HG03159 (cell line): ENCODE measurements at regions not wholly inside any gene's neighbourhood (a gene's known extent, or its start where the extent isn't known, plus 50 kb on each side); places are given as distances from the start of the nearest gene placed in this dataset.

Experiments
- ATAC-seq: cut with Tn5 transposase; IDR thresholded peaks from one replicate; pipeline ENCODE4 v1.9.1; 2021; ENCODE audit warnings: mild to moderate bottlenecking, moderate library complexity; ENCODE audit not compliant: unreplicated experiment

DNA sequence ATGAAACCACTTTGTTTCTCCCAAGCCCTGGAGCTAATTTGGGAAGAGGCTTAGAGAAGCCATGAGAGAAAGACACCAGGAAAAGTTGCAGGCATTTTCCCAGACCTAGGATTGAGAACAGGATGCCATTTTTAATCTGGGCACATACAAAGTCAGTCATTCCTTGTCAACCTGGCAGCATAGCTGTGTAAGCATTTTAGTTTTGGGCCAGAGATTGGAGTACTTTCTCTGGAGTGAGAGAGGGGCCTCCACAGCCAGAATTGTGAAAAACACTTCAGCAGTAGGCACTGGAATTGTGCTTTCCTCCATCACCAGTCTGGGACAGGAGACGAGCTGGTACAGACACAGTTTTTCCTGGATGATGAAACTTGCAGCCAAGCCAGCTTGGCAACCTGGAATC lies 390.3 kb upstream of the DMAC1 start:
- ATAC-seq, result no peak

DNA sequence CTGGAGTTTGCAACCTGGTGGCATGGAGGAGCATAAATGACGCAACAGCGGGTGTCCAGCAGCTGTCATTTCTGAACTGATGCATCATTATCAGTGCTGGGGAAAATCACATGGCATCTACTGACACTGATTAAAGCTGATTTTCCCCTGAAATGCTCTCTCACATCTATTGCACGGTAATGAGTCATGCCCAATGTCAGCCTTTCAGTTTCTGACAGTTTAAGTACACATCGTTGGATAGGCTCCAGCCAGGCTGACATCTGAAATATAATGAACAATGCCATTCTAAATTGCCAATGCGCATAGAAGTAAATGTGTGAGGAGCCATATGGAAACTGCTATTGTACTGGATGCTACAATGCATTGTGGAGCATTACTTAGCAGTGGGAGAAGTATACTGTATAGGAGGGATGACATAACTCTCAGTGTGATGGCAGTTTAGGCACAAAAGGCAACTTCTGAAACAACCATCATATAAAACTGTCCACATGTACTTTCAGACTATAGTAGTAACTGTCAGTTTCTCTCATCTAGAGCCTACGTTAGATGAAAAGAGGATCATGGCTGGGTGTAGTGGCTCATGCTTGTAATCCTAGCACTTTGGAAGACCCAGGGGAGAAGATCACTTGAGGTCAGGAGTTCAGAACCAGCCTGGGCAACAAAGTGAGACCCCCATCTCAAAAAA lies 389.3 kb upstream of the DMAC1 start:
- ATAC-seq, result no peak

DNA sequence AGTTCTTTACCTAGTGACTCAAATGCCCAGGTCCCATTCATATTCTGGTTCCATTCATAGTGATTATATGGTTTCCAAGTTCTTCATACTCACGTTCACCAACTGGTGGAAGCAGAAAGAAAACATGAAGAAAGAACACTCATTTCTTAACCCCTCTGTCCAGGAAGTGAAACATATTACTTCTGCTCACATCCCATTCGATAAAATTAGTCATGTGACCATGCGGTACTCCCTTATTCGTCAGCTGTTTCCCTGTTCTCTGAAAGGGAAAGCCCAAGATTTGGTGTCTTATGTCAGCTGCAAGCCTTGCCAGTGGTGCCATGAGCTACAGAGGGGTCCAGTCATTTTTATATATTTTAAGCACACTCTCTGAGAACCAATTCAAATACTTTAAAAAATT lies 387.0 kb upstream of the DMAC1 start:
- ATAC-seq, result peak; percentile 69

DNA sequence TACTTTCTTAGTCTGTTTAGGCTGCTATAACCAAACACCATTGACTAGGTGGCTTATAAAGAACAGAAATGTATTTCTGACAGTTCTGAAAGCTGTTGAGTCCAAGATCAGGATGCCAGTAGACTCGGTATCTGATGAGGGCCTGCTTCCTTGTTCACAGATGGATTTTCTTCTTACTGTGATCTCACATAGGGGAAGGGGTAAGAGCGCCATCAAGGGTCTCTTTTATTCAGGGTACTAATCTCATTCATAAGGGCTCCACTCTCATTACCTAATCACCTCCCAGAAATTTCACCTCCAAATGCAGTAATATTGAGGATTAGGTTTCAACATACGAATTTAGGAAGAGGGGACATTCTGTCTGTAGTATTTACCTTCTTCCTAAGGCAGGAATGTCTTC lies 384.0 kb upstream of the DMAC1 start:
- no peak for ATAC-seq

DNA sequence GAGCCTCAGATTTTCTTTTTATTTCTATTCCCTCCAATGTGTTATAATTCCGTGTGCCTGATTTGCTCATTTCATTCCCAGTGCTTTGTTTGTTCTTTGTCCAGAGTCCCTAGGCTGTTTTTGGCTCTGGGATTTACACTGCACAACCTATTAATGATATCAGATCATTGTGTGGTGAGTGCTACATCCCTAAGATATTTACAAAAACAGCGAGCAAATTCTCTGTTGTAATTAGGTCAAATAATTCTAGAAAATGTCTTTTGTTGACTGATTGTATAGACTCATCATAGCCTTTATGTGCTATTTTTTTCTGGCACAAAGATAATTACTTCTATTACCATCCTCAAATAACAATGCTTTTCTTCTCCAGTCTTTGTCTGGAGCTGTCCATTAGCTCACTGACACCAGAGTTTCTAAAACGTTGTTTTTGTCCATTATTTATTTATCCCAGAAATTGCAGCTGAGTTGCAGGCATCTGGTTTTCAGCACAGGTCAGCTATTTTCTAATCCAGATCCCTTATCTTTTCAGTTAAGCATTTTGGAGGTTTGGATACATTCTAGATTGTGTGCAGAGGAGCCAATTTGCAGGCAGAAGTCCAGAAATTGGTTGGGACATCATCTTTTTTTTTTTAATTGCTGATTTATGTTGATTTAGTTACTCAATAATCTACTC lies 379.9 kb upstream of the DMAC1 start:
- ATAC-seq, result no peak

DNA sequence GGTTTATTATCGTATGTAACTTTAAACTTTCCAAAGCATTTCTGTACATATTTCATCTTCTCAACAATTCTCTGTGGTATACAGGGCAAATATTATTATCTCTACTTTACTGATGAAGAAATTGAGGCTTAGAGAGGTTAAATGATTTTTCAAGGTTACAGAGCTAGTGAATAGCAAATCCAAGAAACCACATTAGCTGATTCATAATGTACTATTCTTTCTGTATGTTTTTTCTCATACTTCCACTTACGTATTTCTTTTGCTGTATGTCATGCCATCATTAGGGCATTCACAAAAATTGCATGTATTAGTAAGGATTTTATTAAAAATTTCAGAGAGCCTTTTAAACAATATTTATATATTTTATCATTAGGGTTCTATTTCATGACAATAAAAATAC lies 372.4 kb upstream of the DMAC1 start:
- no peak for ATAC-seq

DNA sequence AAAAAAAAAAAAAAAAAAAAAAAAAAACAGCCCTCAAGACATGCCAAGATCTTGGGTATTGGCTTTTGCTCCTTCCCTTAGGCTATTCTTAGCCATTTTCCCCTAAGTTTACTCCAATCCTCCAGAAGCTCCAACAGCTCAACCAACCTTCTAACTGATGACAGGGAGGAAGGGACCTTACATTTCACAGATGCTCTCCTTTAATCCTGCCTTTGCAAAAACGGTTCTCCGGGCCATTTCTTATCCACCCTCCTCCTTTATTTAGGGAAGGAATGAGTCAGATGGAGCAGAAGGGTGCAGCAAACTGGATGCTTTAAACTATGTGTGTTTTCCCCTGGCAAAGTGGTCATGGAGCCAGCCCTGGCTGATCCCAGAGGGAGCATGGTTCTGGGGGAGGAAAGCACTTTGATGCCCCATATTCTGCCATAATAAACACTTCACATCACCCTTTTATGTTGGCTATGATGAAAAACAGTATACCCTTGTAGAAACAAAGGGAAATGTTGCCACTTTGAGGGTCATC lies 369.4 kb upstream of the DMAC1 start:
- no peak for ATAC-seq

DNA sequence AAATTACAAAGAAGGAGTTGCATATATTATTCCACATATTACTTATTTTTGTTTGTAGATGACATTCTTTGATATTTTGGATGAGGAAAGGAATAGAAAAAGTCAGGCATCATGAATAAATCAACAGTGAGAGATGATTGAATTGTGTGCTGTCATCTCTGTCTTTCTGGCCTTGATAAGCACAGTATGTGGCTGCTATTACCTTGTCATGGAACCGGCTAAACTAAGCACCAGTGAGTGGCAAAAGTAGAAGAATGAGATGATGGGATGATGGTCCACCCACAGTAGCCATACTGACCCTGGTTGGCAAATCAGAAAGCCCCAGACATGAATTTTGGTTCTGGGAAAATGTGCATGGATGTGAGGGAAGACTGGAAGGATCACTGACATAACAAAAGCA lies 361.2 kb upstream of the DMAC1 start:
- ATAC-seq, result no peak

DNA sequence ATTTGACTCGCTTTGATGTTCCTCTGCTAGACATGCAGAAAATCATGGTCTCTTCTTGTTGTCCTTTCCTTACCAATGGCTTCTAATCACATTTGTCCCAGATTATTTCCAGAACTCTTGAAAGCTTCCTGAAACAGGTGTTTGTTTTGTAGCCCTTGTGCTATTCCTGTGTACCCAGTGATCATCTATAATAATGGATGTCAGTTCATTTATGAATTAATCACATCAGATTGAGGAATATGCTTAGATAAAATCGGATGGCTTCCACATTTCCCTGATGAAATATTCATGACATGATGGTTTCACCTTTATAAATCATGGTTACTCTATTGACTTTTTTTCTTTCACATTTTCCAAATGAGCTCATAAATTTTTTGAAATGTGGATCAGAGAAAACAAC lies 359.0 kb upstream of the DMAC1 start:
- no peak for ATAC-seq

DNA sequence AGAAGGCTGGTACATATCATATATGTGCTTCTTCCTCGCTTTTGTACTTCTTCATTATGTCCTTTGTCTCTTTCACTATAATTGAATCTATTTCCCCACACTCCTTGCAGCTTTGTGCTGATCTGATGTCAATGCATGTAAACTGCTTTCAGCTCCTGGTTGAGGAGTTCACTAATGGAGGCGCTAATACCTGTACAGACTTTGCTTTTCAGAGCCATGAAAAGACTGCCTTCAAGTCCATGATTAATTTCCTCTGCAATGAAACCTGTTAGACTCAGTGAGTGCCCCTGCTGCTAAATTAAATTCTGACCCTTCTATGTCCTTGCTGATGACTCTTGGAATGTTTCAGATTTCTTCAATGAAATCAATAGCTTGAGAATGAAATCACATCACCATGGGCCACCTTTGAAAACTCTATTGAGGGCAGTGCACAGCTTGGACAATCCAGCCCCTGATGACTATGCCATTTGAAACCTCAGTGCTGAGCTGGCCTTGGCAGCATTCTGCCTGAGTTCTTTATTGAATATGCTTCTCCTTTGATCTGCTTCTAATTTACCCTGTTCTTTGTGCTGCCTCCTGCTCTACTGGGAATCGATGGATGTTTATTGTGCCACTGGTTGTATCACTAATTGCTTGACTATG lies 358.2 kb upstream of the DMAC1 start:
- no peak for ATAC-seq

DNA sequence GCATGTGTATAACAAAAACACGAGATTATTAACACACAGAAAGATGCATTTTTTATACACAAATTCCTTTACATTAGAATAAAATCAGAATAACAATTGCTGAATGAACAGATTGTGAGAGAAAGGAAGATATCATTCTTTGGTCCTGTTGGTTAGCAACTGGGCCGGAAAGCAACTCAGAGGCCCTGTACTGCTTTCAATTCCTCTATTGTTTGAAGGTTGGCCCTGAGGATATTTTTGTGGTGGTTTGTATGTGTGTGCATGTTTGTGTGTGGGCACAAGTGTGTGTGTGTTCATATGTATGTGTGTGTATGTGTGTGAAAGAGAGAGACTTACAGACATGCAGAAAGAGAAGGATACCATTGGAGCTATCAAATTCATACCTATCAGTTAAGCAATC lies 356.8 kb upstream of the DMAC1 start:
- no peak for ATAC-seq

DNA sequence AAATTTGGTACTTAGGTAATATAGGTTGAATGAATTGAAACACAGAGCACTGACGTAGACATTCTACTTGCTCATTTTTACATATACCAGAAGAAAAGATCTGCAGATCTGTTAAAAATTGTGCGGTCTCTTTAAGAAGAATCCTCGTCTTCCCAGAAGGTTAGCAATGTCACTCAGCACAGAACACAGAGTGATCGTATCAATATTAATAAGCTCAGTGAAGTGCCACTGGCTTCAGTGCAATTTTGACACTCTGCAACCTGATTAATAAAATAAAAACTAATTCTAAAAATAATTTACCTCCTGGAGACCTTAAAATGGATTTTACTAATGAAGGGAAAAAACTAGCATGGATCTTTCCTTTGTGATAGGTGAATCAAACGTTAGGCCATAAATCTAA lies 356.1 kb upstream of the DMAC1 start:
- ATAC-seq, result no peak

DNA sequence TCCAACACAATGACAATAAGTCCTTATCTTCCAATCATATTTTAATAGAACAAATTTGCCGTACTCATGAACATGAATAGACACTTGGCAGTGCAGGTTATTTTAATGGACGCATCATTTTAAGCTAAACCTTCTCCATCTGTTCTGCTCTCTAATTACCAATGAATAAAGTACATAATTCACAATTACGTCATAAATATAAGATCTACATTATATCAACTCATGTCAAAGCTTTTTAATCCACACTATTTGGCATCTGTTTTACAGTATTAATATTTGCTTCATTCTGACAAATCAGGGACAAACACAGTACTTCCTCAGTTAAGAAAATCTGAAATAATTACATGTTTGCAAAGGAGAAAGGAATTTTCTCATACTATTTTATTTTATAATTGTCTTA lies 344.1 kb upstream of the DMAC1 start:
- ATAC-seq, result no peak

DNA sequence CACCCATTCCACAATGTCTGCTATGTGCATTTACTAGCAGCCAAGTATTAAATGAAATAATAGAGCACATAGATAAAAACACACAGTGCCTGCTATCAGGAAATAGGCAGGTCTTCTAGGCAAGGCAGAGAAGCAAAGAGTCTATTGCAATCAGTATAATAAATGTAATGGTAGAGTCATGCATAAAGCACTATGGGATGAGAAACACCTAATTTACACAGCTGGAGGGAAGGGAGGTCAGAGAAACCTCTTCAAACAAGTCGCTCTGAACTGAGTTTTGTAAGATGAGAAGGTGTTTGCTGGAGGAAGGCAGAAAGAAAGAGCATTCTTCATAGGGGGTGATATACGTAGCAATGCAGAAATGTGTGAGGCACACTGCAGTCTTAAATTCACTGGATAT lies 341.0 kb upstream of the DMAC1 start:
- no peak for ATAC-seq

DNA sequence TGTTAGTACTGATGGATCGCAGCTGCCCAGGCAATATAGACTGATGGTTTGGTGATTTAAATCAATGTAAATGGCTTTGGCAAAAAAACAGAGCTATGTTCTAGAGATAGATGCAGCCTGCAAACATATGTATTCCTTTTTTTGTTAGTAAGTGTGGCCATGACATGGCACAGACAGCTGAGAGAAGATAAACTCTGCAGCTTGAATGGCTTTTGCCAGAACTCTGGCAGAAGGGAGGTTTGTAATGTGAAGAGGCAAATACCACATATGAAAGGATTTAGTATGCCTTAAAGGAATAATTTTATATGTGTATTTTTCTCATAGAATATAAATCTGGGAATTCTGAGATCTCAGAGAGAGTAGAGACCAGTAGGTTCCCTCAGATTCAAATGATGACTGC lies 340.2 kb upstream of the DMAC1 start:
- ATAC-seq, result no peak

DNA sequence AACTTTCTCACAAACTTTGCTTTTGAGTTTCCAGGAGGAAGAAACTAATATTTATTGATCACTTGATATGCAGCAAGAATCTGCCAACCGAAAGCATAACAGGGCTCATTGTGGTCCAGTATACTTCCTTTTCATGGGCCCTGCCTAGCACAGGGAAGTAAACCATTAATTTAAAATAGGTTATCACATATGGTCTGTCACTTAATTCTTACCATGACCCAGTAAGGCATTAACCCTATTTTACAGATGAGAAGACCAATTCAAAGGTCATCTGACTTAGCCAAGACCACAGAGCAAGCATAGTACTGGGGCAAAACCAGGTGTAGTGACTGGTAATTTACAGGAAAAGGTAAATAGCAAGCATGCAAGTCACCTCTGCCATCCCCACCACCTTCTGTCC lies 336.9 kb upstream of the DMAC1 start:
- ATAC-seq, result peak; percentile 72

DNA sequence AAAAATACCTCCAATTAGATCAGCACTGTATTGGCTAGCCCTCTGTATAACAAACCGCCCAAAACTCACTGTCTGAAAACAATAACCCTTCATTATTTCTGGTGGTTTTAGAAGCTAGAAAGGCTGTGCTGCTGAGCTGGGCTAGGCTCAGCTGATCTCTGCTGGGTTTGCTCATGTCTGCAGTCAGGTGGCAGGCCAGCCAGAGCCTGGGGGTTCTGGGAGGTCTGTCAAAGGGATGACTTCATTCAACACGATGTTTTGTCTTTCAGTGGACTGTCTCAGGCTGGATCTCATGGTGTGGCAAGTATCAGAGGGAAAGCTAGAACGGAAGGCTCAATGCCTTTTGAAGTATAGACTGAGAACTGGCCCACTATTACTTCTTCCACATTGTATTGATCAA lies 335.1 kb upstream of the DMAC1 start:
- no peak for ATAC-seq

DNA sequence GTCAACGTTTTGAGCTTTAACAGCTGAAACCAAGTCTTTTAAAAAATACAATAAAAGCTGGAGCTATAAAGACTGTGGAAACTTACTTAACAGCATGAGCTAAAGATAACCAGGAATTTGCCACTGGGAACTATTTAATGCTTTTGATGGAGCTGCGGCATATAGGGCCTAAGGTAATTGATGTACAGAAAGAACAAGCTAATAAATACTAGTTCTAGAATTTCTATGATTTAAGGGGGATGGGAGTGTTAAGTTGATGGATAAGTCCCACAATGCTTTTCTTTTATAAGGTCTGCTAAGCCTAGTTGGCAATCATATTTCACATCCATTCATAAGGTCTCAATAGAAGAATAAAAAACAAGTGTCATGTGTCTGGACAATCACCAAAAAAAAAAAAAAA lies 334.0 kb upstream of the DMAC1 start:
- ATAC-seq, result no peak

DNA sequence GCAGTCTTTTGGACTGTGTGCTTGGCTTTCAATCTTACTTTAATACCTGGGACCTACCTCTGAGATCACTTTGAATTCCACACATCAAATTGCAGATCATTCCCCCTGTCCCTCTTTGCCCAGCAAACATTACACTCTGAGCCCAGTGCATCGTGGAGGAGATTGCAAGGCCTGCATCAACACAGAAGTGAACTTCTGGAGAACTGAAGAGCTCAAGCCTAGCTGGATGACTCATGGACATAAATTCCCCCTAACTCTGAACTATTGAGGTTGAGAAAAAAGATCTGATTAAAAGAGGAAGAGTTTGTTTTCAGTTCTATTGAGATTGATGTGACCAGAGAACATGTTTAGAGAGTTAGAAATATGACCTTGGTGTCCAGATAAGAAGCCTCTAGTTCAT lies 316.0 kb upstream of the DMAC1 start:
- ATAC-seq, result no peak

DNA sequence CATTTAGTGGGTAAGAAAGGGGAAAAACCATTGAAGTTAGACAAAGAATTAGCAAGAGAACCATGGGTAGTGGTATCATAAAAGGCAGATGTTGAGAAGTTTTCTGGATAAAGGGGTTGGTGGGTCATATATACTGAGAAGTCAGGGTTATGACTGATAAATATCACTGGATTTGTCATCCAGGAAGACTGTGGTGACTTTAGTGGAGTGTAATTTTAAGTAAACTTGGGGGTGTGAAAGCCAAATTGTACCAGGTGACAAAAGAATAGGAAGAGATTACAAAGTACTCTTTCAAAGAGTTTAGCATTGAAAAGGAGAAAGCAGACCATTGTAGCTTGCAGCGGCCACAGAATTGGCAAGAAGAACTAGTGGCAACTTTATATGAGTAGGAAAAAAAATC lies 315.2 kb upstream of the DMAC1 start:
- no peak for ATAC-seq

DNA sequence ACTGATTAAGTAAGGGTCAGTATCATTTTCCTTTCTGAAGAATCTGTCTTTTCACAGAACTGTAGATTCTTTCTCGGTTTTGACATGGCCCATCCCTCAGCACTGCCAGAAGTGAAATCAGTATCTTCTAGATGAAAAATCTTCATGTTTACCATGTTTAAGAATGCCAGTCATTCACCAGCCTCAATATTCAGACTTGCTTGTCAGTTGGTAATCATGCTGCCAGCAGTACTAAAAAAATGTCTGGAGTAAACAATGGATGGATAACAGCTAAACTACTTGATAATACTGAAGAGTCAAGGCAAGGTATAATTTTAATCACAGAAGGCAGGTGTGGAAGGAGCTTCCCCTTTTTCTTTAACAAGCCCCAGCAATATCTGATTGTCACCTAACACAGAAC lies 306.8 kb upstream of the DMAC1 start:
- ATAC-seq, result no peak

DNA sequence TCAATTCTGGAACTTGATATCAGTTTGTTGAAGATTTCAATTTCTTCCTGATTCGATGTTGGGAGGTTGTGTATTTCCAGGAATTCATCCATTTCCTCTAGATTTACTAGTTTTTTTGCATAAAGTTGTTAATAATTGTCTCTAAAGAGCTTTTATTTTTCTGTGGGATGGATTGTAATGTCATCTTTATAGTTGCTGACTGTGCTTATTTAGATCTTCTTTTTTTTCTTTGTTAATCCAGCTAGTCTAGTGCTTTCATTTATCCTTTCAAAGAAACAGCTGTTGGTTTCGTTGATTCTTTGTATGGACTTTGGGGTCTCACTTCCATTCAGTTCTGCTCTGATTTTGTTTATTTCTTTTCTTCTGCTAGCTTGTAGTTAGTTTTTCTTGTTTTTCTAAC lies 302.0 kb upstream of the DMAC1 start:
- no peak for ATAC-seq
